ENCODE measurements at regions not wholly inside any gene's neighbourhood (a gene's known extent, or its start where the extent isn't known, plus 50 kb on each side); places are given as distances from the start of the nearest gene placed in this dataset.

GRCh38 chrX:69067841-69068240, 97.4 kb downstream of the PJA1 start:
- TF ChIP-seq CTCF (IDR thresholded peaks at IDR 0.05) (no peak), ZFX (IDR thresholded peaks at IDR 0.05; ENCODE audit: borderline replicate concordance) (no peak)
